SK-N-SH (cell line): ENCODE measurements at regions not wholly inside any gene's neighbourhood (a gene's known extent, or its start where the extent isn't known, plus 50 kb on each side); places are given as distances from the start of the nearest gene placed in this dataset.

Experiments
- CTCF ChIA-PET: fragments of 300-600, 350-600 bp; formaldehyde crosslinking; extraction: SDS; loops from one replicate; lab custom pipeline; 2021; lab: Yijun Ruan, JAX
- POLR2A ChIA-PET: fragments of 350-600 bp; sonication (Branson Sonifier 250); formaldehyde crosslinking; extraction: SDS; loops from one replicate; lab custom pipeline; 2020; ENCODE audit warnings: antibody characterized with exemption, inconsistent platforms; lab: Yijun Ruan, JAX
- DNase-seq: peaks from one replicate; pipeline ENCODE4 v3.0.0; 2012
- H2AFZ ChIP-seq: fragments of 200-600 bp; sonication (generic); 2 replicates; pipeline ENCODE4 v1.8.1; 2016; ENCODE audit warnings: antibody characterized with exemption, mild to moderate bottlenecking, low read depth
- H3F3A ChIP-seq: fragments of 200-600 bp; sonication (generic); replicated peaks from 2 replicates; pipeline ENCODE3; 2016; ENCODE audit warnings: antibody characterized with exemption, mild to moderate bottlenecking; ENCODE audit not compliant: insufficient read depth
- H3K27ac ChIP-seq, 2 experiments: fragments of 200-500 bp in 1 of 2; fragments of 200-600 bp in 1 of 2; sonication (Bioruptor generic) in 1 of 2; sonication (generic), shearing (Covaris generic) in 1 of 2; 2 replicates each; pipeline versions ENCODE4 v1.5.1 to v1.6.1; 2014 to 2016; ENCODE audit warnings: low read depth in 2 of 2, inconsistent platforms in 1 of 2, low read length in 1 of 2, mild to moderate bottlenecking in 1 of 2, mixed read lengths in 1 of 2
- H3K27me3 ChIP-seq: fragments of 200-600 bp; sonication (generic), shearing (Covaris generic); 2 replicates; pipeline ENCODE4 v1.6.1; 2016; ENCODE audit warnings: mixed run types; ENCODE audit not compliant: insufficient read depth
- H3K36me3 ChIP-seq, 2 experiments: fragments of 200-500 bp in 1 of 2; fragments of 200-600 bp in 1 of 2; sonication (Bioruptor generic) in 1 of 2; sonication (generic) in 1 of 2; replicated peaks in 1 of 2; 2 replicates each; pipeline versions ENCODE3 to v1.5.1; 2014 to 2016; ENCODE audit warnings: low read length in 1 of 2, mild to moderate bottlenecking in 1 of 2; ENCODE audit not compliant: insufficient read depth in 2 of 2, control insufficient read depth in 1 of 2
- H3K4me1 ChIP-seq, 2 experiments: fragments of 200-500 bp in 1 of 2; fragments of 200-600 bp in 1 of 2; sonication (Bioruptor generic) in 1 of 2; sonication (generic), shearing (Covaris generic) in 1 of 2; 2 replicates each; pipeline versions ENCODE4 v1.5.1 to v1.6.1; 2014 to 2016; ENCODE audit warnings: low read depth in 1 of 2, low read length in 1 of 2, mixed run types in 1 of 2; ENCODE audit not compliant: insufficient read depth in 2 of 2, control insufficient read depth in 1 of 2
- H3K4me2 ChIP-seq: fragments of 200-600 bp; sonication (generic), shearing (Covaris generic); 2 replicates; pipeline ENCODE4 v1.6.1; 2017; ENCODE audit warnings: mixed run types
- H3K4me3 ChIP-seq, 2 experiments: fragments of 200-500 bp in 1 of 2; fragments of 200-600 bp in 1 of 2; sonication (Bioruptor generic) in 1 of 2; sonication (generic), shearing (Covaris generic) in 1 of 2; 2 replicates each; pipeline versions ENCODE4 v1.5.1 to v1.8.1; 2014 to 2016; ENCODE audit warnings: low read depth in 2 of 2, inconsistent platforms in 1 of 2, low read length in 1 of 2, mild to moderate bottlenecking in 1 of 2, mixed read lengths in 1 of 2, moderate library complexity in 1 of 2
- H3K79me2 ChIP-seq: fragments of 200-600 bp; sonication (generic); 2 replicates; pipeline ENCODE4 v1.8.1; 2017; ENCODE audit warnings: mild to moderate bottlenecking; ENCODE audit not compliant: insufficient read depth
- H3K9ac ChIP-seq: fragments of 200-600 bp; sonication (generic); 2 replicates; pipeline ENCODE4 v1.6.1; 2017; ENCODE audit warnings: mixed run types
- H3K9me2 ChIP-seq: fragments of 200-600 bp; sonication (generic); 2 replicates; pipeline ENCODE4 v1.6.1; 2017; ENCODE audit warnings: mixed run types
- H3K9me3 ChIP-seq: fragments of 200-600 bp; sonication (generic); 2 replicates; pipeline ENCODE4 v1.6.1; 2017; ENCODE audit warnings: mixed run types, mild to moderate bottlenecking, moderate library complexity
- H4K20me1 ChIP-seq: fragments of 200-600 bp; sonication (generic); 2 replicates; pipeline ENCODE4 v1.6.1; 2017; ENCODE audit warnings: mild to moderate bottlenecking, mixed run types; ENCODE audit not compliant: insufficient read depth
- CTCF ChIP-seq: fragments of 200-600 bp; sonication (generic); IDR thresholded peaks from 2 replicates; pipeline ENCODE4 v1.6.1; 2017; ENCODE audit warnings: antibody characterized with exemption, mild to moderate bottlenecking, moderate library complexity
- ELF1 ChIP-seq: IDR thresholded peaks from 2 replicates; pipeline ENCODE4 v1.4.0; 2012
- EZH2phosphoT487 ChIP-seq: fragments of 200-600 bp; sonication (generic); IDR thresholded peaks from 2 replicates; pipeline ENCODE4 v1.6.1; 2017; ENCODE audit warnings: low read depth, mixed run types, mild to moderate bottlenecking, antibody characterized with exemption, moderate library complexity, borderline replicate concordance
- FOSL2 ChIP-seq: IDR thresholded peaks from 2 replicates; pipeline ENCODE4 v1.4.0; 2012; ENCODE audit warnings: low read depth, mild to moderate bottlenecking, moderate library complexity, borderline replicate concordance
- FOXJ3 ChIP-seq: sonication (generic); formaldehyde crosslinking; IDR thresholded peaks from 2 replicates; pipeline ENCODE4 v1.5.1; 2020; ENCODE audit warnings: mild to moderate bottlenecking, missing genetic modification reagents
- GATA2 ChIP-seq: sonication (generic); formaldehyde crosslinking; IDR thresholded peaks from 2 replicates; pipeline ENCODE4 v1.5.0; 2020; ENCODE audit warnings: mild to moderate bottlenecking, missing genetic modification reagents
- MAX ChIP-seq: IDR thresholded peaks from 2 replicates; pipeline ENCODE4 v1.4.0; 2012; ENCODE audit warnings: low read depth
- MEF2A ChIP-seq: IDR thresholded peaks from 2 replicates; pipeline ENCODE4 v1.4.0; 2012; ENCODE audit warnings: low read depth, borderline replicate concordance
- NFIC ChIP-seq: IDR thresholded peaks from 2 replicates; pipeline ENCODE4 v1.4.0; 2012; ENCODE audit warnings: borderline replicate concordance
- PBX3 ChIP-seq: IDR thresholded peaks from 2 replicates; pipeline ENCODE4; 2012
- POLR2AphosphoS5 ChIP-seq: IDR thresholded peaks from 2 replicates; pipeline ENCODE4 v1.6.1; 2012; ENCODE audit warnings: low read depth, low read length
- RCOR1 ChIP-seq: fragments of 150-350 bp; IDR thresholded peaks from 2 replicates; pipeline ENCODE4 v1.6.1; 2017; ENCODE audit warnings: antibody characterized with exemption, low read length
- RFX5 ChIP-seq: IDR thresholded peaks from 2 replicates; pipeline ENCODE4 v1.6.1; 2012; ENCODE audit warnings: mild to moderate bottlenecking, improper control_type of control experiment, low read length
- RXRA ChIP-seq: IDR thresholded peaks from 2 replicates; pipeline ENCODE4 v1.4.0; 2012; ENCODE audit warnings: low read depth, mild to moderate bottlenecking, borderline replicate concordance
- SIN3A ChIP-seq: IDR thresholded peaks from 2 replicates; pipeline ENCODE4 v1.6.1; 2012; ENCODE audit warnings: low read depth, mild to moderate bottlenecking, low read length, moderate library complexity, borderline replicate concordance
- TCF12 ChIP-seq: IDR thresholded peaks from 2 replicates; pipeline ENCODE4 v1.4.0; 2012
- TEAD4 ChIP-seq: IDR thresholded peaks from 2 replicates; pipeline ENCODE4 v1.4.0; 2012; ENCODE audit warnings: mild to moderate bottlenecking, borderline replicate concordance; ENCODE audit not compliant: insufficient read depth
- USF1 ChIP-seq: IDR thresholded peaks from 2 replicates; pipeline ENCODE4 v1.4.0; 2012; ENCODE audit warnings: low read depth, borderline replicate concordance
- USF2 ChIP-seq: fragments of 150-350 bp; IDR thresholded peaks from 2 replicates; pipeline ENCODE4 v1.6.1; 2017; ENCODE audit warnings: antibody characterized with exemption, low read length, low read depth, borderline replicate concordance
- YY1 ChIP-seq: IDR thresholded peaks from 2 replicates; pipeline ENCODE4 v1.4.0; 2012; ENCODE audit warnings: low read depth, mild to moderate bottlenecking

- Histone ChIP-seq H3F3A (peaks cover 24% of the 10 kb centered on the region), H4K20me1 (no peaks in the 10 kb centered on the region), H3K9me3 (no peaks in the 10 kb centered on the region), H3K79me2 (no peaks in the 10 kb centered on the region), H2AFZ (no peak overlapping the region), H3K27me3 (no peaks in the 10 kb centered on the region), H3K4me2 (no peak overlapping the region), H3K9ac (no peak overlapping the region), H3K27ac (no peak overlapping the region), H3K36me3 (no peaks in the 10 kb centered on the region), H3K9me2 (no peaks in the 10 kb centered on the region), H3K4me1 (peaks cover 0 to 4% of the 10 kb centered on the region in 2 experiments; a peak in 2 of 4 replicates), H3K4me3 (no peak overlapping the region)
- no peak for TF ChIP-seq USF1
- no peak for TF ChIP-seq SIN3A
- TF ChIP-seq MAX = no peak
- no peak for TF ChIP-seq ELF1
- TF ChIP-seq TCF12 = no peak
- no peak for TF ChIP-seq RFX5
- no peak for TF ChIP-seq CTCF
- no peak for TF ChIP-seq RXRA
- TF ChIP-seq RCOR1 = no peak
- TF ChIP-seq FOSL2 = no peak
- TF ChIP-seq GATA2 (CRISPR knock-in tag) = no peak
- no peak for TF ChIP-seq PBX3
- TF ChIP-seq USF2 = no peak
- no peak for TF ChIP-seq EZH2phosphoT487
- TF ChIP-seq TEAD4 = no peak
- TF ChIP-seq YY1 = no peak
- no peak for TF ChIP-seq NFIC
- no peak for TF ChIP-seq MEF2A
- TF ChIP-seq POLR2AphosphoS5 = no peak
- no peak for TF ChIP-seq FOXJ3
- DNase-seq = no peak
- ChIA-PET POLR2A (no interaction called here), CTCF (no interaction called here)
Observed at GRCh38 chr11:88406876-88407275, 69.3 kb upstream of the CTSC start.
